RWPE2 (cell line): ENCODE measurements at regions not wholly inside any gene's neighbourhood (a gene's known extent, or its start where the extent isn't known, plus 50 kb on each side); places are given as distances from the start of the nearest gene placed in this dataset.
A peak's percentile ranks its signal among the peaks of the same experiment; 100 is the strongest.

ENCODE experiments used
- ATAC-seq: fragments of 200-7000 bp; cut with Tn5 transposase; 3 replicates; pipeline ENCODE4 v1.9.1; 2021; ENCODE audit warnings: low read depth
- DNase-seq: peaks from one replicate; pipeline ENCODE4 v3.0.0-alpha.2; 2020; ENCODE audit warnings: low spot score
- H3K27ac ChIP-seq: fragments of 450-650 bp; 2 replicates; pipeline ENCODE4 v1.5.1; 2017; ENCODE audit warnings: mild to moderate bottlenecking; ENCODE audit not compliant: poor library complexity, severe bottlenecking
- H3K27me3 ChIP-seq: fragments of 250-450 bp; sonication (Bioruptor Pico); 2 replicates; pipeline ENCODE4 v1.5.1; 2021; ENCODE audit warnings: mild to moderate bottlenecking, moderate library complexity; ENCODE audit not compliant: insufficient read depth, poor library complexity, severe bottlenecking
- H3K36me3 ChIP-seq: fragments of 250-450 bp; sonication (Bioruptor Pico); 2 replicates; pipeline ENCODE4 v1.5.1; 2020; ENCODE audit warnings: low read depth, mild to moderate bottlenecking, moderate library complexity
- H3K4me1 ChIP-seq: fragments of 250-450 bp; sonication (Bioruptor Pico); 2 replicates; pipeline ENCODE4 v1.5.1; 2021; ENCODE audit warnings: mild to moderate bottlenecking, moderate library complexity; ENCODE audit not compliant: insufficient read depth, poor library complexity, severe bottlenecking
- H3K4me3 ChIP-seq: fragments of 250-450 bp; sonication (Bioruptor Pico); 2 replicates; pipeline ENCODE4 v1.5.1; 2021; ENCODE audit warnings: mild to moderate bottlenecking, moderate library complexity; ENCODE audit not compliant: severe bottlenecking
- H3K9me3 ChIP-seq: fragments of 250-450 bp; sonication (Bioruptor Pico); 2 replicates; pipeline ENCODE4 v1.5.1; 2021; ENCODE audit warnings: mild to moderate bottlenecking, moderate library complexity; ENCODE audit not compliant: severe bottlenecking
- CTCF ChIP-seq: fragments of 450-650 bp; IDR thresholded peaks from one replicate; pipeline ENCODE4 v1.5.1; 2017; ENCODE audit warnings: mild to moderate bottlenecking, moderate library complexity; ENCODE audit not compliant: poor library complexity, severe bottlenecking

- no peak overlapping the region for H3K4me3 ChIP-seq
- TF ChIP-seq CTCF, result no peak
- H3K9me3 ChIP-seq, result no peaks in the 10 kb centered on the region
- peaks cover 7% of the 10 kb centered on the region for H3K4me1 ChIP-seq
- DNase-seq (no peak), ATAC-seq (peak; percentile 31; the same call in 1 of the 3 replicates)
- H3K27ac ChIP-seq, result no peak overlapping the region
- H3K27me3 ChIP-seq, result no peaks in the 10 kb centered on the region
- no peaks in the 10 kb centered on the region for H3K36me3 ChIP-seq
These were observed 468.5 kb downstream of the NFIB start for GRCh38 chr9:13845460-13845859.

GRCh38 chr9:13841746-13842462 lies 472.0 kb downstream of the NFIB start:
- no peak for TF ChIP-seq CTCF
- Histone ChIP-seq H3K27me3 (no peaks in the 10 kb centered on the region), H3K27ac (no peak overlapping the region), H3K4me1 (peaks cover 7% of the 10 kb centered on the region), H3K36me3 (no peaks in the 10 kb centered on the region), H3K4me3 (no peak overlapping the region), H3K9me3 (no peaks in the 10 kb centered on the region)
- ATAC-seq (peak; percentile 86), DNase-seq (no peak)

GRCh38 chr9:13832446-13832845 lies 481.5 kb downstream of the NFIB start:
- ATAC-seq (peak; percentile 27; the same call in 1 of the 3 replicates), DNase-seq (no peak)
- Histone ChIP-seq H3K27ac (no peak overlapping the region), H3K36me3 (no peaks in the 10 kb centered on the region), H3K4me3 (no peak overlapping the region), H3K9me3 (peaks cover 6% of the 10 kb centered on the region), H3K4me1 (no peaks in the 10 kb centered on the region), H3K27me3 (no peaks in the 10 kb centered on the region)
- TF ChIP-seq CTCF, result no peak

GRCh38 chr9:13823026-13823425 lies 490.9 kb downstream of the NFIB start:
- ATAC-seq, result no peak
- H3K27me3 ChIP-seq, result no peaks in the 10 kb centered on the region
- no peak for TF ChIP-seq CTCF

GRCh38 chr9:13817754-13818278 lies 496.1 kb downstream of the NFIB start:
- H3K27me3 ChIP-seq, result no peaks in the 10 kb centered on the region
- no peak overlapping the region for H3K27ac ChIP-seq
- ATAC-seq (no peak), DNase-seq (no peak)
- H3K9me3 ChIP-seq, result peaks cover 3% of the 10 kb centered on the region
- peaks cover 10% of the 10 kb centered on the region for H3K4me1 ChIP-seq
- no peaks in the 10 kb centered on the region for H3K36me3 ChIP-seq
- no peak for TF ChIP-seq CTCF
- H3K4me3 ChIP-seq, result no peak overlapping the region

More at GRCh38 chr9:13823026-13823425, 490.9 kb downstream of the NFIB start:
- Histone ChIP-seq H3K36me3 (no peaks in the 10 kb centered on the region), H3K4me3 (no peak overlapping the region), H3K9me3 (peaks cover 3% of the 10 kb centered on the region), H3K27ac (no peak overlapping the region), H3K4me1 (no peaks in the 10 kb centered on the region)
- no peak for DNase-seq
